Heart left ventricle (tissue), 13 donors: ENCODE measurements at regions not wholly inside any gene's neighbourhood (a gene's known extent, or its start where the extent isn't known, plus 50 kb on each side); places are given as distances from the start of the nearest gene placed in this dataset.

ENCODE experiments used
- POLR2A ChIP-seq, 2 donors: fragments of 450-650 bp; IDR thresholded peaks; one replicate each; pipeline ENCODE4 v1.6.1; 2017; ENCODE audit warnings: antibody characterized with exemption in 2 of 2, mild to moderate bottlenecking in 2 of 2, moderate library complexity in 2 of 2
- TF ChIP-seq, protein P1 (sequence below), 12 donors: fragments of 200-600 bp; sonication (generic) in 4 of 12; IDR thresholded peaks; one replicate each; pipeline versions ENCODE4 v1.5.0 to v1.8.0; 2018 to 2022; ENCODE audit warnings: antibody characterized with exemption in 12 of 12, mild to moderate bottlenecking in 5 of 12
- donor health status: ischemic (EF 13 %, LVEDD 7.1; RV severe dilation, severe dysfunction).
- donor health status: DM: no; HTN: yes; CAD: no.
- donor health status: DM: no; HTN: no; CAD: no.
- donor health status: ischemic (EF 25% LVEDD 6.9; RV normal size, moderate dysfunction).
- donor health status: ischemic (EF 25% LVEDD 5.7; RV mildly dilated, moderate dysfunction).
- donor health status: ischemic (EF 35%, LVEDD 5.7; RV mildly dilated, moderate dysfunction).
- donor health status: nonischemic (EF 11% LVEDD 7.7; RV severe dilation, severe dysfunction).
- donor health status: DM: yes; HTN: yes; CAD: no.
- donor health status: PGD.
- donor health status: ischemic (EF 29% LVEDD 5.4; RV normal size, mild dysfunction).
- donor health status: nonischemic (EF 23%, LVEDD 6.1; RV moderate dilation, normal function).

DNA sequence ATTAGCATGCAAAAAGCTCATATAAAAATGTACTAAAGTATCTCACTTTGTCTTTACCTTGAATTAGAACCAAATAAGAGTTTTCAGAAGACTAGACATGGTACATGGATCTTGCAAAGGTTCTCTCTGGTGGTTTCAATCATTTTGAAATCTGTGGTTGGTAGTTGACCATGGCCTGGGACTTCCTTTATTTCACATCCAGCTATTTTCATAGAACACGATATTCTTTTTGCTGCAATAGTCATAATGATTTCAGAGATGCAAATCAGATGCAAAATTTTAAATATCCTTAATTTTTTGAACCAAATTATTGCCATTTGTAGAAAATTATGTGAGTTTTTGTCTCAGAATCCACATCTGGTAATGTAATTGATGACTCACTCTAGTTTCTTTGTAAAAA lies 375.1 kb upstream of the ZP4 start:
- TF ChIP-seq, protein P1, sequence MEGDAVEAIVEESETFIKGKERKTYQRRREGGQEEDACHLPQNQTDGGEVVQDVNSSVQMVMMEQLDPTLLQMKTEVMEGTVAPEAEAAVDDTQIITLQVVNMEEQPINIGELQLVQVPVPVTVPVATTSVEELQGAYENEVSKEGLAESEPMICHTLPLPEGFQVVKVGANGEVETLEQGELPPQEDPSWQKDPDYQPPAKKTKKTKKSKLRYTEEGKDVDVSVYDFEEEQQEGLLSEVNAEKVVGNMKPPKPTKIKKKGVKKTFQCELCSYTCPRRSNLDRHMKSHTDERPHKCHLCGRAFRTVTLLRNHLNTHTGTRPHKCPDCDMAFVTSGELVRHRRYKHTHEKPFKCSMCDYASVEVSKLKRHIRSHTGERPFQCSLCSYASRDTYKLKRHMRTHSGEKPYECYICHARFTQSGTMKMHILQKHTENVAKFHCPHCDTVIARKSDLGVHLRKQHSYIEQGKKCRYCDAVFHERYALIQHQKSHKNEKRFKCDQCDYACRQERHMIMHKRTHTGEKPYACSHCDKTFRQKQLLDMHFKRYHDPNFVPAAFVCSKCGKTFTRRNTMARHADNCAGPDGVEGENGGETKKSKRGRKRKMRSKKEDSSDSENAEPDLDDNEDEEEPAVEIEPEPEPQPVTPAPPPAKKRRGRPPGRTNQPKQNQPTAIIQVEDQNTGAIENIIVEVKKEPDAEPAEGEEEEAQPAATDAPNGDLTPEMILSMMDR (IDR thresholded peaks at IDR 0.05) = no peak
- TF ChIP-seq POLR2A (IDR thresholded peaks at IDR 0.05) = no peak
